ENCODE measurements at regions not wholly inside any gene's neighbourhood (a gene's known extent, or its start where the extent isn't known, plus 50 kb on each side); places are given as distances from the start of the nearest gene placed in this dataset.

GRCh38 chr3:170726976-170727661 is 141.2 kb upstream of the SLC7A14 start:
- no peak overlapping the region for H3K27ac Mint-ChIP-seq
- CTCF ChIA-PET = no interaction called here
- POLR2A ChIA-PET = no interaction called here
- no peaks in the 10 kb centered on the region for H3K4me1 Mint-ChIP-seq
- H3K9me3 Mint-ChIP-seq = no peaks in the 10 kb centered on the region
- Histone ChIP-seq H3K4me3 (ENCODE audit: low read length) (no peak overlapping the region), H3K27me3 (ENCODE audit: control insufficient read depth in 2 of 2, insufficient read depth in 2 of 2, low read length in 2 of 2) (no peaks in the 10 kb centered on the region), H3K36me3 (ENCODE audit: control insufficient read depth in 2 of 3, insufficient read depth in 3 of 3, low read length in 3 of 3) (no peaks in the 10 kb centered on the region), H3K27ac (ENCODE audit: low read depth, low read length) (no peak overlapping the region), H3K4me1 (ENCODE audit: control insufficient read depth in 2 of 2, insufficient read depth in 2 of 2, low read length in 2 of 2) (no peaks in the 10 kb centered on the region), H3K9me3 (ENCODE audit: control insufficient read depth in 2 of 3, low read length in 3 of 3) (no peaks in the 10 kb centered on the region)
- H3K27me3 Mint-ChIP-seq = peaks cover 0 to 12% (median 6%) of the 10 kb centered on the region in 5 donors
- no peak overlapping the region for H3K4me3 Mint-ChIP-seq
- DNase-seq (no peak), ATAC-seq (no peak)
- intact Hi-C loops (cut with micrococcal nuclease) = no loop called here
- no peaks in the 10 kb centered on the region for H3K36me3 Mint-ChIP-seq

GRCh38 chr3:170725285-170725731 is 139.4 kb upstream of the SLC7A14 start:
- no peaks in the 10 kb centered on the region for H3K4me1 ChIP-seq (ENCODE audit: control insufficient read depth in 2 of 2, insufficient read depth in 2 of 2, low read length in 2 of 2)
- H3K36me3 ChIP-seq (ENCODE audit: control insufficient read depth in 2 of 3, insufficient read depth in 3 of 3, low read length in 3 of 3) = no peaks in the 10 kb centered on the region
- Mint-ChIP-seq H3K9me3 (no peaks in the 10 kb centered on the region), H3K27me3 (peaks cover 4 to 12% (median 7%) of the 10 kb centered on the region in 5 donors), H3K36me3 (no peaks in the 10 kb centered on the region), H3K27ac (no peak overlapping the region), H3K4me3 (no peak overlapping the region), H3K4me1 (no peaks in the 10 kb centered on the region)
- H3K4me3 ChIP-seq (ENCODE audit: low read length) = no peak overlapping the region
- intact Hi-C loops (cut with micrococcal nuclease) = no loop called here
- POLR2A ChIA-PET = no interaction called here
- no peaks in the 10 kb centered on the region for H3K9me3 ChIP-seq (ENCODE audit: control insufficient read depth in 2 of 3, low read length in 3 of 3)
- DNase-seq (no peak), ATAC-seq (no peak)
- H3K27me3 ChIP-seq (ENCODE audit: control insufficient read depth in 2 of 2, insufficient read depth in 2 of 2, low read length in 2 of 2) = no peaks in the 10 kb centered on the region
- no peak overlapping the region for H3K27ac ChIP-seq (ENCODE audit: low read depth, low read length)
- CTCF ChIA-PET = interaction anchor here (0.9 kb wide), 1 partner anchor 8 kb away, joined by 3 read pairs; no protein-coding TSS in a partner anchor

- Mint-ChIP-seq H3K4me3 (no peak overlapping the region), H3K27ac (no peak overlapping the region), H3K36me3 (no peaks in the 10 kb centered on the region), H3K9me3 (no peaks in the 10 kb centered on the region), H3K27me3 (peaks cover 5 to 12% (median 9%) of the 10 kb centered on the region in 5 donors), H3K4me1 (no peaks in the 10 kb centered on the region)
- intact Hi-C loops (cut with micrococcal nuclease) = no loop called here
- ATAC-seq (no peak), DNase-seq (no peak)
- ChIA-PET POLR2A (no interaction called here), CTCF (no interaction called here)
- no peaks in the 10 kb centered on the region for H3K4me1 ChIP-seq (ENCODE audit: control insufficient read depth in 2 of 2, insufficient read depth in 2 of 2, low read length in 2 of 2)
- no peaks in the 10 kb centered on the region for H3K36me3 ChIP-seq (ENCODE audit: control insufficient read depth in 2 of 3, insufficient read depth in 3 of 3, low read length in 3 of 3)
- no peak overlapping the region for H3K4me3 ChIP-seq (ENCODE audit: low read length)
- no peak overlapping the region for H3K27ac ChIP-seq (ENCODE audit: low read depth, low read length)
- H3K27me3 ChIP-seq (ENCODE audit: control insufficient read depth in 2 of 2, insufficient read depth in 2 of 2, low read length in 2 of 2) = no peaks in the 10 kb centered on the region
- H3K9me3 ChIP-seq (ENCODE audit: control insufficient read depth in 2 of 3, low read length in 3 of 3) = no peaks in the 10 kb centered on the region
These were observed 138.9 kb upstream of the SLC7A14 start for GRCh38 chr3:170724599-170725280.

- Mint-ChIP-seq H3K4me3 (no peak overlapping the region), H3K9me3 (peaks cover 0 to 11% (median 3%) of the 10 kb centered on the region in 11 donors), H3K36me3 (peaks cover 0 to 7% (median 0%) of the 10 kb centered on the region in 5 donors), H3K27ac (no peak overlapping the region), H3K27me3 (peaks cover 7 to 24% (median 17%) of the 10 kb centered on the region in 5 donors), H3K4me1 (no peaks in the 10 kb centered on the region)
- intact Hi-C loops (cut with micrococcal nuclease) = no loop called here
- ChIA-PET POLR2A (no interaction called here), CTCF (no interaction called here)
- no peaks in the 10 kb centered on the region for H3K27me3 ChIP-seq (ENCODE audit: control insufficient read depth in 2 of 2, insufficient read depth in 2 of 2, low read length in 2 of 2)
- H3K4me3 ChIP-seq (ENCODE audit: low read length) = no peak overlapping the region
- ATAC-seq (no peak), DNase-seq (no peak)
- H3K4me1 ChIP-seq (ENCODE audit: control insufficient read depth in 2 of 2, insufficient read depth in 2 of 2, low read length in 2 of 2) = no peaks in the 10 kb centered on the region
- H3K27ac ChIP-seq (ENCODE audit: low read depth, low read length) = no peak overlapping the region
- no peaks in the 10 kb centered on the region for H3K36me3 ChIP-seq (ENCODE audit: control insufficient read depth in 2 of 3, insufficient read depth in 3 of 3, low read length in 3 of 3)
- no peaks in the 10 kb centered on the region for H3K9me3 ChIP-seq (ENCODE audit: control insufficient read depth in 2 of 3, low read length in 3 of 3)
These were observed 137.4 kb upstream of the SLC7A14 start for GRCh38 chr3:170723241-170723640.

- ChIA-PET CTCF (no interaction called here), POLR2A (no interaction called here)
- H3K36me3 Mint-ChIP-seq = peaks cover 0 to 7% (median 0%) of the 10 kb centered on the region in 5 donors
- H3K9me3 ChIP-seq (ENCODE audit: control insufficient read depth in 2 of 3, low read length in 3 of 3) = no peaks in the 10 kb centered on the region
- no peaks in the 10 kb centered on the region for H3K4me1 Mint-ChIP-seq
- no peak overlapping the region for H3K27ac Mint-ChIP-seq
- ATAC-seq = no peak
- intact Hi-C loops (cut with micrococcal nuclease) = no loop called here
- no peaks in the 10 kb centered on the region for H3K4me1 ChIP-seq (ENCODE audit: control insufficient read depth in 2 of 2, insufficient read depth in 2 of 2, low read length in 2 of 2)
- H3K9me3 Mint-ChIP-seq = peaks cover 0 to 11% (median 4%) of the 10 kb centered on the region in 11 donors
- no peak overlapping the region for H3K27ac ChIP-seq (ENCODE audit: low read depth, low read length)
- H3K36me3 ChIP-seq (ENCODE audit: control insufficient read depth in 2 of 3, insufficient read depth in 3 of 3, low read length in 3 of 3) = no peaks in the 10 kb centered on the region
- H3K27me3 ChIP-seq (ENCODE audit: control insufficient read depth in 2 of 2, insufficient read depth in 2 of 2, low read length in 2 of 2) = no peaks in the 10 kb centered on the region
- no peak overlapping the region for H3K4me3 Mint-ChIP-seq
- H3K27me3 Mint-ChIP-seq = peaks cover 11 to 40% (median 22%) of the 10 kb centered on the region in 5 donors
- H3K4me3 ChIP-seq (ENCODE audit: low read length) = no peak overlapping the region
- no peak for DNase-seq
These were observed 135.7 kb upstream of the SLC7A14 start for GRCh38 chr3:170721563-170721962.

GRCh38 chr3:170719300-170719699 is 133.4 kb upstream of the SLC7A14 start:
- ChIA-PET POLR2A (no interaction called here), CTCF (no interaction called here)
- Mint-ChIP-seq H3K36me3 (peaks cover 0 to 10% (median 0%) of the 10 kb centered on the region in 5 donors), H3K27me3 (peaks cover 11 to 58% (median 38%) of the 10 kb centered on the region in 5 donors), H3K4me1 (no peaks in the 10 kb centered on the region), H3K27ac (no peak overlapping the region), H3K9me3 (peaks cover 0 to 19% (median 4%) of the 10 kb centered on the region in 11 donors), H3K4me3 (no peak overlapping the region)
- no peaks in the 10 kb centered on the region for H3K36me3 ChIP-seq (ENCODE audit: control insufficient read depth in 2 of 3, insufficient read depth in 3 of 3, low read length in 3 of 3)
- no peaks in the 10 kb centered on the region for H3K9me3 ChIP-seq (ENCODE audit: control insufficient read depth in 2 of 3, low read length in 3 of 3)
- H3K27me3 ChIP-seq (ENCODE audit: control insufficient read depth in 2 of 2, insufficient read depth in 2 of 2, low read length in 2 of 2) = no peaks in the 10 kb centered on the region
- no peaks in the 10 kb centered on the region for H3K4me1 ChIP-seq (ENCODE audit: control insufficient read depth in 2 of 2, insufficient read depth in 2 of 2, low read length in 2 of 2)
- ATAC-seq = no peak
- DNase-seq = no peak
- H3K27ac ChIP-seq (ENCODE audit: low read depth, low read length) = no peak overlapping the region
- H3K4me3 ChIP-seq (ENCODE audit: low read length) = no peak overlapping the region
- intact Hi-C loops (cut with micrococcal nuclease) = no loop called here

- intact Hi-C loops (cut with micrococcal nuclease) = no loop called here
- POLR2A ChIA-PET = no interaction called here
- Mint-ChIP-seq H3K9me3 (peaks cover 0 to 19% (median 4%) of the 10 kb centered on the region in 11 donors), H3K4me1 (no peaks in the 10 kb centered on the region), H3K27ac (no peak overlapping the region), H3K36me3 (peaks cover 0 to 10% (median 0%) of the 10 kb centered on the region in 5 donors), H3K27me3 (peaks cover 11 to 63% (median 38%) of the 10 kb centered on the region in 5 donors), H3K4me3 (no peak overlapping the region)
- CTCF ChIA-PET = no interaction called here
- no peak overlapping the region for H3K4me3 ChIP-seq (ENCODE audit: low read length)
- ATAC-seq (no peak), DNase-seq (no peak)
- no peaks in the 10 kb centered on the region for H3K9me3 ChIP-seq (ENCODE audit: control insufficient read depth in 2 of 3, low read length in 3 of 3)
- no peaks in the 10 kb centered on the region for H3K27me3 ChIP-seq (ENCODE audit: control insufficient read depth in 2 of 2, insufficient read depth in 2 of 2, low read length in 2 of 2)
- no peak overlapping the region for H3K27ac ChIP-seq (ENCODE audit: low read depth, low read length)
- H3K36me3 ChIP-seq (ENCODE audit: control insufficient read depth in 2 of 3, insufficient read depth in 3 of 3, low read length in 3 of 3) = no peaks in the 10 kb centered on the region
- H3K4me1 ChIP-seq (ENCODE audit: control insufficient read depth in 2 of 2, insufficient read depth in 2 of 2, low read length in 2 of 2) = no peaks in the 10 kb centered on the region
These were observed 133.0 kb upstream of the SLC7A14 start for GRCh38 chr3:170718848-170719247.
